ENCODE measurements at regions not wholly inside any gene's neighbourhood (a gene's known extent, or its start where the extent isn't known, plus 50 kb on each side); places are given as distances from the start of the nearest gene placed in this dataset.
"Not testable (repeated sequence)": the region's sequence is repeated elsewhere in the genome, so short reads cannot be mapped to it uniquely, and the experiment has no call there.

DNA sequence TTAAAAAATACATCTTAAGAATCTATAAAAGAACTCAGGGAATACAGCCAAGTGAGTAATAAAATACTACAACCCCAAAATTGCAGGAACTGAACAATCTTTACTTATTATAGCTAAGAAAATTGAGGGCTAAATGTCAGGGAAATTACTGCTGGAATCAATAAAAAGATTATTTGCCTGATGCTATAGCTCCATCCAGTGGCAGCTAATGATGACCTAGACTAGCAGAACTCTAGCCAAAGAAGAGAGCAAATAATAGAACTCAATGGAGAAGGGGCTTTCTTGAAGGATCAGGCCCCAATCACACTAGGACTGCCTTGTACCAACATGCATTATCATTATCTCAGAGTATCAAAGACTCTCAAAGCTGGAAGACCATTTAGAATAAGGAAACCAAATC is 85.0 kb upstream of the FAM241A start:
- ATAC-seq (ENCODE audit: poor library complexity) = no peak
- no peak for DNase-seq
- intact Hi-C loops (cut with DNase I) = no loop called here

- intact Hi-C loops (cut with DNase I) = no loop called here
- no peak for DNase-seq
- ATAC-seq (ENCODE audit: poor library complexity) = no peak
These were observed 83.9 kb upstream of the FAM241A start for GRCh38 chr4:112061207-112061817.

DNA sequence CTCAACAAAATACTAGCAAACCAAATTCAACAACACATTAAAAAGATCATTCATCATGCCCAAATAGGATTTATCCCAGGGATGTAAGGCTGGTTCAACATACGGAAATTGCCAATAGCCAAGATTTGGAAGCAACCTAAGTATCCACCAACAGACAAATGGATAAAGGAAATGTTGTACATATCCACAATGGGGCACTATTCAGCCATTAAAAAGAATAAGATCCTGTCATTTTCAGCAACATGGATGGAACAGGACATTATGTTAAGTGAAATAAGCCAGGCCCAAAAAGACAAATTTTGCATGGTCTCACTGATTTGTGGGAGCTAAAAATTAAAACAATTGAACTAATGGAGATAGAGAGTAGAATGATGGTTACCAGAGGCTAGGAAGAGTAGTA is 82.0 kb upstream of the FAM241A start:
- intact Hi-C loops (cut with DNase I) = no loop called here
- ATAC-seq (ENCODE audit: poor library complexity) (no peak), DNase-seq (no peak)

GRCh38 chr4:112069110-112069509 is 76.1 kb upstream of the FAM241A start:
- no peak for ATAC-seq (ENCODE audit: poor library complexity)
- no peak for DNase-seq
- intact Hi-C loops (cut with DNase I) = no loop called here

DNA sequence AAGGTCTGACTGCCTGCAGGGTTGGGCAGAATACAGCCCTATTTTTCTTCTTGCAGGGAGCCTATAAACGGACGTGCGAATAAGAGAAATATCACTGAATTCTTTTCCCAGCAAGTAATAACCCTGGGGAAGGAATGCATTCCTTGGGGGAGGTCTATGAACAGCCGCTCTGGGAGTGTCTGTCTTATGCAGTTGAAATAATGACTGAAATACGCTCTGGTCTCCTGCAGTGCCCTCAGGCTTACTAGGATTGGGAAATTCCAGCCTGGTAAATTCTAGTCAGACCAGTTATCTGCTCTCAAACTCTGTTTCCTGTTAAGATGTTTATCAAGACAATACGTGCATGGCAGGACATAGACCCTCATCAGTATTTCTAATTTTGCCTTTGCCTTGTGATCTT is 72.1 kb upstream of the FAM241A start:
- intact Hi-C loops (cut with DNase I) = no loop called here
- ATAC-seq (ENCODE audit: poor library complexity) = no peak

DNA sequence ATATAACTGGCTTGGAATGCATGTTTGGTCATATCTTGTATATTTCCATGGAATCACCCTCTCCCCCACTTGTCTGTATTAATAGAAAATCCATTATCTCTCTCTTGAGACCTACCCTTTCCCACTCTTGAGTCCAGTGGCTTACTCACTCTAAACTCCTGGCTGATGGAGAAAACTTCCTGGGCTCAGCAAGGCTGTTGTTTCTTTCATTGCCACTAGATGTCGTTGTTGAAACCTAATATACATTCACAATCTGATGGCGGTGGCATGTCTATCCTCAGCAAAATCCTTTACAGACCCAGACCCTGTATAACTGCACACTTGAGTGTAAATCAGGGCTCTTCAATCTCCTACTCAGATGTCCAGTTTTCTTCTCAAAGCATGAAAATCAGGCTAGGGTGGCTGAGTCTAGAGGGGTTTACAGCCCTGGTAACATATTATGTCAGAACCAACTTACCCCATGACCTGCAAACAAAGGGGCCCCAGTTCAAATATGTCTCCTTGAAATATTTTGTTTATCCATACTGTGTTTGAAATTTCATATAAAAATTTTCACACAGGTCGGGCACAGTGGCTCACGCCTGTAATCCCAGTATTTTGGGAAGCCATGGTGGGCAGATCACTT is 70.0 kb upstream of the FAM241A start:
- ATAC-seq (ENCODE audit: poor library complexity) = peak; percentile 71
- intact Hi-C loops (cut with DNase I) = no loop called here
- DNase-seq = no peak

More for the DNA sequence above, 72.1 kb upstream of the FAM241A start:
- no peak for DNase-seq

DNA sequence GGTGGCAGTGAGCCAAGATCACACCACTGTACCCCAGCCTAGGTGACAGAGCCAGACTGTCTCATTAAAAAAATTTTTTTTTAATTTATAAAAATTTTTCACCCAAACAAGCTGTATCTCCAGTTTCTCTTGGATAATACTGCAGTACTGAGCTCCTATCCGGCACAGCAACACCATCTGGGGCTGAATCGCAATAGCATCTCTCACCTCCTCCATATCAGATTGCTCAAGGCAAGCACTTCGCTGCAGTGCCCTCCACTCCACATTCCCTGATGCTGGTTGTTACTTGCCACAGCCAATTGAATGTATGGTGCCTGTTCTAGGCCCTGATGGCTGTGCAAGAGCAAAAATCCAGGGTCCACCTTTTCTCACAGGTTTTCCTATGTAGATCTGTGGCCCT is 69.3 kb upstream of the FAM241A start:
- ATAC-seq (ENCODE audit: poor library complexity) (no peak), DNase-seq (no peak)
- intact Hi-C loops (cut with DNase I) = no loop called here

GRCh38 chr4:112076919-112077608 is 68.2 kb upstream of the FAM241A start:
- DNase-seq (no peak), ATAC-seq (ENCODE audit: poor library complexity) (no peak)
- intact Hi-C loops (cut with DNase I) = no loop called here

DNA sequence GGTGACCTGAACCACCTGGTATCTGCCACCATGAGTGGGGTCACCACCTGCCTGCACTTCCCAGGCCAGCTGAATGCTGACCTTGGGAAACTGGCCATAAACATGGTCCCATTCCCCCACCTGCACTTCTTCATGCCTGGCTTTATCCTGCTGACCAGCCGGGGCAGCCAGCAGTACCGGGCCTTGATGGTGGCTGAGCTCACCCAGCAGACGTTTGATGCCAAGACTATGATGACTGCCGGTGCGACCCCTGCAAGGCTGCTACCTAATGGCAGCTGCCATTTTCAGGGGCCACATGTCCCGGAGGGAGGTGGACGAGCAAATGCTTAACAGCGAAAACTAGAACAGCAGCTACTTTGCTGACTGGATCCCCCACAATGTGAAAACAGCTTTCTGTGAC is 67.5 kb upstream of the FAM241A start:
- intact Hi-C loops (cut with DNase I) = no loop called here
- DNase-seq = no peak
- no peak for ATAC-seq (ENCODE audit: poor library complexity)

GRCh38 chr4:112082954-112083586 is 62.2 kb upstream of the FAM241A start:
- ATAC-seq (ENCODE audit: poor library complexity) (no peak), DNase-seq (no peak)
- intact Hi-C loops (cut with DNase I) = no loop called here

GRCh38 chr4:112083587-112084347 is 61.5 kb upstream of the FAM241A start:
- no peak for ATAC-seq (ENCODE audit: poor library complexity)

GRCh38 chr4:112085156-112086035 is 59.9 kb upstream of the FAM241A start:
- no peak for DNase-seq
- no peak for ATAC-seq (ENCODE audit: poor library complexity)
- intact Hi-C loops (cut with DNase I) = no loop called here

More at GRCh38 chr4:112083587-112084347, 61.5 kb upstream of the FAM241A start:
- DNase-seq = no peak
- intact Hi-C loops (cut with DNase I) = no loop called here

- DNase-seq (no peak), ATAC-seq (ENCODE audit: poor library complexity) (no peak)
- intact Hi-C loops (cut with DNase I) = no loop called here
These were observed 59.2 kb upstream of the FAM241A start for GRCh38 chr4:112086036-112086434.

- DNase-seq; intact Hi-C loops (cut with DNase I); ATAC-seq (ENCODE audit: poor library complexity): not testable (repeated sequence)
These were observed 58.6 kb upstream of the FAM241A start for GRCh38 chr4:112086661-112087060.

GRCh38 chr4:112092330-112092729 is 52.9 kb upstream of the FAM241A start:
- DNase-seq; intact Hi-C loops (cut with DNase I); ATAC-seq (ENCODE audit: poor library complexity): not testable (repeated sequence)

- DNase-seq (no peak), ATAC-seq (ENCODE audit: poor library complexity) (no peak)
- intact Hi-C loops (cut with DNase I) = no loop called here
These were observed 51.5 kb upstream of the FAM241A start for GRCh38 chr4:112093636-112094202.

- intact Hi-C loops (cut with DNase I) = no loop called here
- peak; percentile 75 for ATAC-seq (ENCODE audit: poor library complexity)
- DNase-seq = no peak
These were observed 50.9 kb upstream of the FAM241A start for GRCh38 chr4:112094330-112094729.
